Ascending aorta (tissue), 2 donors: ENCODE measurements at regions not wholly inside any gene's neighbourhood (a gene's known extent, or its start where the extent isn't known, plus 50 kb on each side); places are given as distances from the start of the nearest gene placed in this dataset.

ENCODE experiments used
- DNase-seq, 2 donors: peaks; one replicate each; pipeline ENCODE4 v3.0.0-alpha.2; 2019; ENCODE audit warnings: low spot score in 2 of 2
- H3K27ac ChIP-seq, 2 donors: fragments of 200-600 bp; sonication (generic); one replicate each; pipeline ENCODE4 v1.5.1; 2016 to 2017; ENCODE audit warnings: mild to moderate bottlenecking in 1 of 2
- H3K27me3 ChIP-seq: fragments of 200-600 bp; sonication (generic); one replicate; pipeline ENCODE4 v1.5.1; 2017
- H3K36me3 ChIP-seq, 2 donors: fragments of 200-600 bp; sonication (generic); one replicate each; pipeline ENCODE4 v1.5.1; 2016
- H3K4me1 ChIP-seq, 2 donors: fragments of 200-600 bp; sonication (generic); one replicate each; pipeline ENCODE4 v1.5.1; 2016 to 2017; ENCODE audit warnings: mild to moderate bottlenecking in 1 of 2
- H3K4me3 ChIP-seq, 2 donors: fragments of 200-600 bp; sonication (generic); one replicate each; pipeline ENCODE4 v1.5.1; 2016 to 2017; ENCODE audit warnings: mild to moderate bottlenecking in 1 of 2
- H3K9me3 ChIP-seq, 2 donors: fragments of 200-600 bp; sonication (generic); one replicate each; pipeline ENCODE4 v1.5.1; 2016
- intact Hi-C: fragments of 100-400 bp; cut with DNase I; formaldehyde crosslinking; loops from one replicate; pipeline ENCODE4 v1.15.1; 2023
- TF ChIP-seq, protein P1 (sequence below), 3 experiments: fragments of 200-600 bp in 2 of 3; fragments of 450-650 bp in 1 of 3; sonication (generic) in 2 of 3; IDR thresholded peaks; one replicate each; pipeline ENCODE4 v1.5.1; 2016 to 2019; ENCODE audit warnings: antibody characterized with exemption in 3 of 3, mild to moderate bottlenecking in 1 of 3, moderate library complexity in 1 of 3

DNA sequence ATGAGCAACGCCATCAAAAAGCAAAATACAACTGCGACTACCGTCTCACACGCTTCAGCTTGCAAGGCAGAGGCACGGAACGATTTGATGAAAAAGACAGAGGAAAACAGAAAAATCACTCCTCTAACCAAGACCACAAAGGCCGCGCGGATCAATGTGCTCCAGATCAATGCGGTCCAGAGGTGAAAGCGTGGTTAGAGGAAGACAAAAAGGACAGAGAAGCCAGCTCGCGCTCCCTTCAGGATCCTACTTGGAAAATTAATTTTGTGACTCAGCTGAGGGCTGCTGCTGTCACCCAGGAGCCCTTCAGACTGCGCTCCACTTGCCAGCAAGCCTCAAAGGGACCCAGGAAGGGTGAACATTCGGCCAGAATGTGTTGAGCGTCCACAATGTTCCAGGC is 140.2 kb upstream of the RPS6KA2 start:
- no peak for DNase-seq
- TF ChIP-seq, protein P1, sequence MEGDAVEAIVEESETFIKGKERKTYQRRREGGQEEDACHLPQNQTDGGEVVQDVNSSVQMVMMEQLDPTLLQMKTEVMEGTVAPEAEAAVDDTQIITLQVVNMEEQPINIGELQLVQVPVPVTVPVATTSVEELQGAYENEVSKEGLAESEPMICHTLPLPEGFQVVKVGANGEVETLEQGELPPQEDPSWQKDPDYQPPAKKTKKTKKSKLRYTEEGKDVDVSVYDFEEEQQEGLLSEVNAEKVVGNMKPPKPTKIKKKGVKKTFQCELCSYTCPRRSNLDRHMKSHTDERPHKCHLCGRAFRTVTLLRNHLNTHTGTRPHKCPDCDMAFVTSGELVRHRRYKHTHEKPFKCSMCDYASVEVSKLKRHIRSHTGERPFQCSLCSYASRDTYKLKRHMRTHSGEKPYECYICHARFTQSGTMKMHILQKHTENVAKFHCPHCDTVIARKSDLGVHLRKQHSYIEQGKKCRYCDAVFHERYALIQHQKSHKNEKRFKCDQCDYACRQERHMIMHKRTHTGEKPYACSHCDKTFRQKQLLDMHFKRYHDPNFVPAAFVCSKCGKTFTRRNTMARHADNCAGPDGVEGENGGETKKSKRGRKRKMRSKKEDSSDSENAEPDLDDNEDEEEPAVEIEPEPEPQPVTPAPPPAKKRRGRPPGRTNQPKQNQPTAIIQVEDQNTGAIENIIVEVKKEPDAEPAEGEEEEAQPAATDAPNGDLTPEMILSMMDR (IDR thresholded peaks at IDR 0.05): no peak
- Histone ChIP-seq H3K4me1 (no peaks in the 10 kb centered on the region), H3K9me3 (no peaks in the 10 kb centered on the region), H3K36me3 (no peaks in the 10 kb centered on the region), H3K4me3 (no peak overlapping the region), H3K27me3 (no peaks in the 10 kb centered on the region), H3K27ac (no peak overlapping the region)
- intact Hi-C loops: no loop called here

DNA sequence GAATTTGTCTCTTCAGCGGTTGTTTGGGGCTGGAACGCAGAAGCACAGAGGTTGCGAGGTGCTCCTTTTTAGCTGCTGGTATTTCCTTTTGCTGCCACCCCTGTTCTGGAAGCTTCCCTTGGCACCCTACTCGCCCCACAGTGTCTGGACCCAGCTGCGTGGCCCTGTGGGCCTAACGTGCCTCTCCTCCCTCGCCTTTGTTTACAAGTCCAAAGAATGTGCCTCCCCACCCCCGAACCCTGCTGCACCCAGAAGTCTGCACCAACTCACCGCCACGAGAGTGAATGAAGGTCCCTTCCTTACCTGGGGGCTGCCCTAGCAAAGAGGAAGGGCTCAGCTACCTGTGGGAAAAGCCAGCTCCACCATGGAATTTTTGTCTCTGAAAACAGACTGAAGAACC is 139.7 kb upstream of the RPS6KA2 start:
- TF ChIP-seq, protein P1 (IDR thresholded peaks at IDR 0.05): no peak
- no peak overlapping the region for H3K27ac ChIP-seq
- intact Hi-C loops: no loop called here
- no peak for DNase-seq
- no peaks in the 10 kb centered on the region for H3K27me3 ChIP-seq
- no peaks in the 10 kb centered on the region for H3K4me1 ChIP-seq
- H3K9me3 ChIP-seq: no peaks in the 10 kb centered on the region
- no peaks in the 10 kb centered on the region for H3K36me3 ChIP-seq
- no peak overlapping the region for H3K4me3 ChIP-seq

DNA sequence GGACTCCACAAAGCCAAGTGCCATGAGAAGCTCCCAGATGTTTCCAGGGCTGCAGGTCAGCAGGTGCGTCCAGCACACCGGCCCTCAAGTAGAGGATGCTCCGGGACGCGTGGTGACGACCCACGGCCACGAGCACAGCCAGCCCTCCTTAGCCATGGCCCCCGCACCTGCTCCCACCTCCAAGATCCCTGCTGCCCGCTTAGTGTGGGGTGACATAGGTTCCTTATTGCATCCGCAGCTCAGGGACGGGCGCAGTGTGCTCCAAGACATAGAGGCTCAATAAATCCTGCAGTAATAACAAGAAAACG is 138.1 kb upstream of the RPS6KA2 start:
- Histone ChIP-seq H3K9me3 (no peaks in the 10 kb centered on the region), H3K4me1 (no peaks in the 10 kb centered on the region), H3K27ac (no peak overlapping the region), H3K27me3 (no peaks in the 10 kb centered on the region), H3K36me3 (no peaks in the 10 kb centered on the region), H3K4me3 (no peak overlapping the region)
- DNase-seq: no peak
- TF ChIP-seq, protein P1 (IDR thresholded peaks at IDR 0.05): no peak
- intact Hi-C loops: no loop called here

DNA sequence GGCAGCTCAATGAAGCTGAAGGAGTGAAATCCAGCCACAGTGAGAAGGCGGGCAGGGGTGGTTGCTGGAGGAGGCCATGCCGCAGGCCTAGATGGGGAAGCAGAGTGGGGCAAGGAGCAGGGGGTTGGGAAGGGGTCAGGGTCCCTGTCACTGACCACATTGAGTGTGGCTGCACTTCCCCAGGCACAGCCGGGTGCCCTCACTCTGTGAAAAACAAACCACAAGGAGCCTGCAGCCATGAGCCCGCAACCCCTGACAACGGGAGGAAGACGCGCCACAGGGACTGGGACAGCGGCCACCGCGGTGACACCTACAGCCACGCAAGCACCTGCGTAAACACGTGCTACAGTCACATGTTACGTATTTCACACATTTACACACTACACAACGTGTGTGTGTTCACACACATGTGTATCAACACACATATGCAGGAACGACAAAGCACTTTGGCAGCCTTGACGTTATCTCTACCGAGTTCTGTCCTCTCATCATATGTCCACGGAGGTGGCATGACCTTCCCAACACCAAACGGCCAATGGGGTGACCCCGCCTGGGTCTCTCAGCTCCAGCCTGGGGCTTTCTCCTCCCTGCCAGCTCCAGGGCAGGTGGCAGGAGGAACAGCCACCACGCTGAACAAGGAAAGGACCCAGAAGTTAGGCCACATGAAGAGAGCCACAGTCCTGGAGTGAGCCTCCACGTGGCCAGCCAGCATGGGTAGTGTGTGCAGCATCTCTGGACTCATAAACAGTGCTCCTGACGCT is 137.6 kb upstream of the RPS6KA2 start:
- Histone ChIP-seq H3K4me3 (no peak overlapping the region), H3K27ac (no peak overlapping the region), H3K27me3 (no peaks in the 10 kb centered on the region), H3K9me3 (no peaks in the 10 kb centered on the region), H3K36me3 (no peaks in the 10 kb centered on the region), H3K4me1 (no peaks in the 10 kb centered on the region)
- TF ChIP-seq, protein P1 (IDR thresholded peaks at IDR 0.05): no peak
- no peak for DNase-seq
- intact Hi-C loops: no loop called here

DNA sequence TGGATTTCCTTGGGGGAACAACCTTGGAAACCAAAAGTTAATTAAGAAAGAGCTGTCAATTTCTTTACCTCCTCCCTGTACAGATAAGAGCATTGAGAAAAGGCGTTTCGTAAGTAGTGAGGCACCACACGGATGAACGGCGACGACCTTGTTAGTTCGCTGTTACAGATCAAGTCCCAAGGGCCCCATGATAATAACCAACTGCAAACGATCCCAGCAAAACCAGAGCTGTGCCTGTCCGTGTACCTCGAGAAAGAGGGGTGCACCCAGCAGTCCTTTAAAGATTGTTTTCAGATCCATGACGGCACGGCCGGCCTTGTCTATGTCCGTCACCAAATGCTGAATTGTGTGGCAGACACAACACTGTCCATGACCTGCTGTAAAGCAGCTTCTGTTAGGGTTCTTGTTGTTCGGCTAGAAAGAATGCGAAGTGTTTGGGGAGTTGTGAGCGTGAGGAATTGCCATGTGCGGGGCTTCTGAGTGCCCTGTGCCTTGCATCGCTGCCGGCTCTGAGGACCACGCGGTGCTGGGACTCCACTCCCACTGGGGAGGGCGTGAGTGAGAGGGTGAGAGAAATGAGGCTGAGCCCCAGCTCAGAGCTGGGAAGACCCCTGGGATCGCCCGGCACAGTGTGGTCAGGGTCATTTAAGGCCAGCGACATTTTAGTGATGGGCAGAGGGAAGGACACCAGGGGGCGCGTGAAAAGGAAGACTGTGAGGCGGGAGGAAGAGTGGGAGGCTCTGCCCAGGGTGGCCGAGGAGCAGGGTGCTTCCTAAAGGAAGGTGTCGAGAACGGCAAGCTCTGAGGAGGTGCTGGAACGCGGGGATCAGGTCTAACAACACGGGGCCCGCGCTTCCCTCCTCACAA is 136.8 kb upstream of the RPS6KA2 start:
- Histone ChIP-seq H3K9me3 (no peaks in the 10 kb centered on the region), H3K36me3 (no peaks in the 10 kb centered on the region), H3K4me3 (no peak overlapping the region), H3K27me3 (no peaks in the 10 kb centered on the region), H3K27ac (no peak overlapping the region), H3K4me1 (no peaks in the 10 kb centered on the region)
- intact Hi-C loops: no loop called here
- no peak for DNase-seq
- TF ChIP-seq, protein P1 (IDR thresholded peaks at IDR 0.05): no peak
